CD14-positive monocyte (primary cell): ENCODE measurements at regions not wholly inside any gene's neighbourhood (a gene's known extent, or its start where the extent isn't known, plus 50 kb on each side); places are given as distances from the start of the nearest gene placed in this dataset.

Experiments
- DNase-seq, 3 donors: peaks; one replicate each; pipeline ENCODE4 v3.0.0-alpha.2; 2011 to 2022
- H2AFZ ChIP-seq: 2 replicates; pipeline ENCODE4 v1.6.0; 2012; ENCODE audit warnings: mild to moderate bottlenecking, low read depth, low read length, inconsistent platforms; ENCODE audit not compliant: insufficient read depth, poor library complexity, severe bottlenecking
- H3K27ac ChIP-seq, 2 donors: 1 replicate in 1 of 2; 2 replicates in 1 of 2; pipeline ENCODE4 v1.5.1; 2012 to 2013; ENCODE audit warnings: low read length in 2 of 2, control low read depth in 1 of 2, inconsistent platforms in 1 of 2, low read depth in 1 of 2, mild to moderate bottlenecking in 1 of 2
- H3K27me3 ChIP-seq, 2 donors: one replicate each; pipeline versions ENCODE4 v1.6.0 to v1.6.1; 2011 to 2013; ENCODE audit warnings: low read length in 2 of 2; ENCODE audit not compliant: control insufficient read depth in 2 of 2, insufficient read depth in 2 of 2
- H3K36me3 ChIP-seq, 2 donors: replicated peaks in 1 of 2; 1 replicate in 1 of 2; 2 replicates in 1 of 2; pipeline versions ENCODE4 v1.5.1 to v1.6.1; 2012 to 2013; ENCODE audit warnings: low read length in 2 of 2, control low read depth in 1 of 2, inconsistent platforms in 1 of 2, mild to moderate bottlenecking in 1 of 2; ENCODE audit not compliant: insufficient read depth in 2 of 2, control insufficient read depth in 1 of 2
- H3K4me1 ChIP-seq, 2 donors: 1 replicate in 1 of 2; 2 replicates in 1 of 2; pipeline versions ENCODE4 v1.5.1 to v1.6.1; 2012 to 2013; ENCODE audit warnings: low read length in 2 of 2, control low read depth in 1 of 2, inconsistent platforms in 1 of 2, mild to moderate bottlenecking in 1 of 2, moderate library complexity in 1 of 2; ENCODE audit not compliant: insufficient read depth in 2 of 2, control insufficient read depth in 1 of 2
- H3K4me2 ChIP-seq: replicated peaks from 2 replicates; pipeline ENCODE3; 2012; ENCODE audit warnings: low read length, moderate library complexity, mild to moderate bottlenecking; ENCODE audit not compliant: poor library complexity, severe bottlenecking; ENCODE audit errors: extremely low read depth
- H3K4me3 ChIP-seq, 3 experiments: fragments of 200-600 bp in 1 of 3; sonication (generic) in 1 of 3; replicated peaks in 1 of 3; 1 replicate in 2 of 3; 2 replicates in 1 of 3; pipeline ENCODE4 v1.5.1; 2011 to 2013; ENCODE audit warnings: low read length in 3 of 3, mild to moderate bottlenecking in 3 of 3, control low read depth in 2 of 3, low read depth in 2 of 3, inconsistent platforms in 1 of 3, moderate library complexity in 1 of 3
- H3K79me2 ChIP-seq: 2 replicates; pipeline ENCODE4 v1.6.0; 2012; ENCODE audit warnings: mild to moderate bottlenecking, control low read depth, inconsistent platforms, low read length, moderate library complexity; ENCODE audit not compliant: insufficient read depth
- H3K9ac ChIP-seq: 2 replicates; pipeline ENCODE4 v1.6.0; 2017; ENCODE audit warnings: low read length, mild to moderate bottlenecking; ENCODE audit not compliant: insufficient read depth, poor library complexity, severe bottlenecking
- H3K9me3 ChIP-seq, 2 donors: replicated peaks in 1 of 2; 1 replicate in 1 of 2; 2 replicates in 1 of 2; pipeline versions ENCODE4 v1.5.1 to v1.6.1; 2012 to 2013; ENCODE audit warnings: low read length in 2 of 2, control low read depth in 1 of 2; ENCODE audit not compliant: control insufficient read depth in 1 of 2, insufficient read depth in 1 of 2
- H4K20me1 ChIP-seq: 2 replicates; pipeline ENCODE4 v1.6.0; 2012; ENCODE audit warnings: mild to moderate bottlenecking, low read length, control low read depth, moderate library complexity; ENCODE audit not compliant: insufficient read depth
- H3K27ac Mint-ChIP-seq, 7 donors: one replicate each; pipeline ENCODE4 v1.8.0; 2020; ENCODE audit warnings: mild to moderate bottlenecking in 7 of 7, mixed read lengths in 7 of 7, moderate library complexity in 6 of 7, inconsistent platforms in 2 of 7
- H3K27me3 Mint-ChIP-seq, 3 donors: one replicate each; pipeline ENCODE4 v1.8.0; 2021 to 2022; ENCODE audit warnings: low read depth in 3 of 3, mild to moderate bottlenecking in 3 of 3, mixed read lengths in 3 of 3, moderate library complexity in 3 of 3, inconsistent platforms in 1 of 3
- H3K36me3 Mint-ChIP-seq, 2 donors: one replicate each; pipeline ENCODE4 v1.8.0; 2020; ENCODE audit warnings: mixed read lengths in 2 of 2, inconsistent platforms in 1 of 2, mild to moderate bottlenecking in 1 of 2
- H3K4me1 Mint-ChIP-seq: one replicate; pipeline ENCODE4 v1.8.0; 2020; ENCODE audit warnings: mild to moderate bottlenecking, mixed read lengths
- H3K4me3 Mint-ChIP-seq, 2 donors: one replicate each; pipeline ENCODE4 v1.8.0; 2020; ENCODE audit warnings: mild to moderate bottlenecking in 2 of 2, mixed read lengths in 2 of 2, moderate library complexity in 1 of 2
- H3K9me3 Mint-ChIP-seq, 7 donors: one replicate each; pipeline ENCODE4 v1.8.0; 2020 to 2022; ENCODE audit warnings: mixed read lengths in 7 of 7, mild to moderate bottlenecking in 6 of 7, moderate library complexity in 6 of 7, inconsistent platforms in 2 of 7
- CTCF ChIP-seq: fragments of 200-600 bp; IDR thresholded peaks from one replicate; pipeline ENCODE4 v1.8.0; 2022; ENCODE audit warnings: antibody characterized with exemption, mild to moderate bottlenecking
- WGBS: methylation state at CpG from one replicate; pipeline ENCODE4 v1.1.5; 2013; ENCODE audit warnings: missing lambda C conversion rate; ENCODE audit not compliant: insufficient coverage; 5-methylcytosine and 5-hydroxymethylcytosine counted together
- intact Hi-C, 2 donors: fragments of 100-400 bp; cut with micrococcal nuclease; formaldehyde crosslinking; loops; one replicate each; pipeline versions ENCODE4 v1.15.0 to v1.15.1; 2023

GRCh38 chr15:94929282-94929681 is 697.9 kb downstream of the MCTP2 start:
- WGBS, result no CpG with 5 or more reads among the region's 3 CpGs
- Histone ChIP-seq H3K4me1 (no peaks in the 10 kb centered on the region), H3K36me3 (no peaks in the 10 kb centered on the region), H3K9me3 (peaks cover 7 to 10% of the 10 kb centered on the region in 2 donors), H4K20me1 (no peaks in the 10 kb centered on the region), H2AFZ (no peak overlapping the region), H3K27ac (no peak overlapping the region), H3K79me2 (no peaks in the 10 kb centered on the region), H3K9ac (no peak overlapping the region), H3K4me2 (no peak overlapping the region), H3K4me3 (no peak overlapping the region), H3K27me3 (no peaks in the 10 kb centered on the region)
- no peaks in the 10 kb centered on the region for H3K4me1 Mint-ChIP-seq
- no peak overlapping the region for H3K4me3 Mint-ChIP-seq
- peaks cover 3 to 12% (median 6%) of the 10 kb centered on the region in 7 donors for H3K9me3 Mint-ChIP-seq
- H3K27me3 Mint-ChIP-seq, result no peaks in the 10 kb centered on the region
- intact Hi-C loops, result no loop called here
- H3K27ac Mint-ChIP-seq, result no peak overlapping the region
- no peak for DNase-seq
- H3K36me3 Mint-ChIP-seq, result no peaks in the 10 kb centered on the region
- no peak for TF ChIP-seq CTCF

GRCh38 chr15:94930441-94930840 is 699.1 kb downstream of the MCTP2 start:
- H3K27me3 Mint-ChIP-seq, result no peaks in the 10 kb centered on the region
- WGBS, result 74% methylated on average over 3 of the region's 4 CpGs
- H3K4me2 ChIP-seq, result no peak overlapping the region
- H3K27me3 ChIP-seq, result no peaks in the 10 kb centered on the region
- no peak for TF ChIP-seq CTCF
- H3K27ac ChIP-seq, result no peak overlapping the region
- H3K4me3 Mint-ChIP-seq, result no peak overlapping the region
- no peak overlapping the region for H3K4me3 ChIP-seq
- no peaks in the 10 kb centered on the region for H3K4me1 ChIP-seq
- peaks cover 13% of the 10 kb centered on the region in 2 donors for H3K9me3 ChIP-seq
- no peaks in the 10 kb centered on the region for H4K20me1 ChIP-seq
- no peak overlapping the region for H3K27ac Mint-ChIP-seq
- no peak for DNase-seq
- no peak overlapping the region for H2AFZ ChIP-seq
- H3K9ac ChIP-seq, result no peak overlapping the region
- intact Hi-C loops, result no loop called here
- H3K36me3 Mint-ChIP-seq, result no peaks in the 10 kb centered on the region
- H3K36me3 ChIP-seq, result no peaks in the 10 kb centered on the region
- H3K79me2 ChIP-seq, result no peaks in the 10 kb centered on the region
- no peaks in the 10 kb centered on the region for H3K4me1 Mint-ChIP-seq
- peaks cover 6 to 16% (median 9%) of the 10 kb centered on the region in 7 donors for H3K9me3 Mint-ChIP-seq
